Progenitor cell of endocrine pancreas (in vitro differentiated cells): ENCODE measurements at regions not wholly inside any gene's neighbourhood (a gene's known extent, or its start where the extent isn't known, plus 50 kb on each side); places are given as distances from the start of the nearest gene placed in this dataset.

ENCODE experiments used
- DNase-seq: peaks from one replicate; pipeline ENCODE4 v3.0.0; 2021; ENCODE audit warnings: low spot score; ENCODE audit not compliant: unreplicated experiment
- H3K27ac Mint-ChIP-seq: 2 replicates; pipeline ENCODE4 v1.8.0; 2021; ENCODE audit warnings: mild to moderate bottlenecking, moderate library complexity, mixed read lengths
- H3K27me3 Mint-ChIP-seq: 2 replicates; pipeline ENCODE4 v1.8.0; 2021; ENCODE audit warnings: mixed read lengths
- H3K36me3 Mint-ChIP-seq: 2 replicates; pipeline ENCODE4 v1.8.0; 2022; ENCODE audit warnings: mixed read lengths; ENCODE audit not compliant: insufficient read depth
- H3K4me1 Mint-ChIP-seq: 2 replicates; pipeline ENCODE4 v1.8.0; 2021; ENCODE audit warnings: low read depth, mixed read lengths
- H3K4me3 Mint-ChIP-seq: 2 replicates; pipeline ENCODE4 v1.8.0; 2021; ENCODE audit warnings: low read depth, mild to moderate bottlenecking, moderate library complexity, mixed read lengths
- H3K9me3 Mint-ChIP-seq: 2 replicates; pipeline ENCODE4 v1.8.0; 2021; ENCODE audit warnings: low read depth, mixed read lengths
- CTCF ChIP-seq: fragments of 200-600 bp; sonication (generic); IDR thresholded peaks from one replicate; pipeline ENCODE4 v1.5.0; 2021; ENCODE audit warnings: antibody characterized with exemption, mild to moderate bottlenecking; ENCODE audit not compliant: unreplicated experiment

- TF ChIP-seq CTCF = no peak
- Mint-ChIP-seq H3K4me1 (no peaks in the 10 kb centered on the region), H3K4me3 (no peak overlapping the region), H3K36me3 (no peaks in the 10 kb centered on the region), H3K27ac (no peak overlapping the region), H3K9me3 (peaks cover 7% of the 10 kb centered on the region), H3K27me3 (peaks cover 15% of the 10 kb centered on the region)
- no peak for DNase-seq
Observed at GRCh38 chr5:136886608-136887007, 521.3 kb upstream of the TRPC7 start.

GRCh38 chr5:136864960-136865359 is 499.6 kb upstream of the TRPC7 start:
- Mint-ChIP-seq H3K9me3 (no peaks in the 10 kb centered on the region), H3K27ac (no peak overlapping the region), H3K27me3 (peaks cover 12% of the 10 kb centered on the region), H3K4me3 (no peak overlapping the region), H3K4me1 (no peaks in the 10 kb centered on the region), H3K36me3 (no peaks in the 10 kb centered on the region)
- no peak for DNase-seq
- TF ChIP-seq CTCF = no peak

DNA sequence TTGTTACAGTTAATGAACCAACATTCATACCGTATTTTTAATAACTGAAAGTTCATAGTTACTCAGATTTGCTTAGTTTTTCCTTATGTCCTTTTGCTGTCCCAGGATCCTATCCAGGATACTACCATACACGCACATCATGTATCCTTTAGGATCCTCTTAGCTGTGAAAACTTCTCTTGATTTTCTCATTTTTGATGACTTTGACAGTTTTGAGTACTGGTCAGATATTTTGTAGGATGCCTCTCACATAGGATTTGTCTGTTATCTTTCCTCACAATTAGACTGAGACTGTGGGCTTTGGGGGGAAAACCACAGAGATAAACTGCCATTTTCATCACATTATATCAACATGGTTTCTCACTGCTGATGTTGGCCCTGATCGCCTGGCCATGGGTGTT is 491.3 kb upstream of the TRPC7 start:
- no peak for TF ChIP-seq CTCF
- no peak for DNase-seq
- no peaks in the 10 kb centered on the region for H3K36me3 Mint-ChIP-seq
- no peak overlapping the region for H3K4me3 Mint-ChIP-seq
- no peak overlapping the region for H3K27ac Mint-ChIP-seq
- H3K9me3 Mint-ChIP-seq = peaks cover 3% of the 10 kb centered on the region
- no peaks in the 10 kb centered on the region for H3K27me3 Mint-ChIP-seq
- H3K4me1 Mint-ChIP-seq = no peaks in the 10 kb centered on the region

DNA sequence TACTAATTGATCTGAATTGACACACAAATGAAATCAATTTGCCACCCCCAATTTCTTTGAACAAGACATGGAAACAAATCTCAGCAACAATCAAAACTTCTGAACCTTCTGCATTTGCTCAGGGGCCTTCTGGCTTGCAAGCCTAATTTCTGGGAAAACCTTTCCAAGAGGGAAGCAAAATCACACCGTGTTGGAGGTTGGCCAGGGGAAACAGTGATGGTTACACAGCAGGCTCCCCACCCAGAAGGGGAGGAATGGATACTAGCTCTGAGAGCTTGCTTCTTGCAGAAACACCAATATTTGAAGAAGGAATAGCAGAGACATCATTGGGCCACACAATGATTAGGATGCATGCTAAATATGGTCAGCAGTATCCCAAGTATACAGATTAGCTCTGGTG is 488.6 kb upstream of the TRPC7 start:
- no peaks in the 10 kb centered on the region for H3K4me1 Mint-ChIP-seq
- H3K4me3 Mint-ChIP-seq = no peak overlapping the region
- H3K36me3 Mint-ChIP-seq = peaks cover 1% of the 10 kb centered on the region
- no peak for DNase-seq
- H3K9me3 Mint-ChIP-seq = peaks cover 25% of the 10 kb centered on the region
- no peak overlapping the region for H3K27ac Mint-ChIP-seq
- no peaks in the 10 kb centered on the region for H3K27me3 Mint-ChIP-seq
- TF ChIP-seq CTCF = no peak

DNA sequence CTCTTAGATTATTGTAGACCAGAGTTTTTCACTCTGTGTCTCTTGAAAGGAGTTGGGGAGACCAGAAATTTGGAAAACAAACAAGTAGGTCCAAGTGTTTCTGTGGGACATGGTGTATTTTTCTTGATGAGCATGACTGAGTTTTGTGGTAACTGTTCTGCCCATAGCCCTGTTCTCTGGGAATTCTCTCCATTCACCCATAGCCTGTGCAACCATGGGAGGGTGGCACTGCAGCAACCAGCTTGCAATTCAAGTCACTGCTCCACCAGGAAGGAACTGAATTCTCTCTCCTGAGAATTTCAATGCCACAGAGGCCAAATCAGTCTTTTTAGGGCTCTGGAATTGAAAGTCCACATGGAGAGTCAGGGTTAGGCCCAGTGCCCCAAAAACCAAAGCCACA is 475.3 kb upstream of the TRPC7 start:
- H3K9me3 Mint-ChIP-seq = no peaks in the 10 kb centered on the region
- H3K27me3 Mint-ChIP-seq = peaks cover 3% of the 10 kb centered on the region
- peaks cover 1% of the 10 kb centered on the region for H3K4me1 Mint-ChIP-seq
- TF ChIP-seq CTCF = no peak
- no peak for DNase-seq
- H3K27ac Mint-ChIP-seq = no peak overlapping the region
- H3K4me3 Mint-ChIP-seq = no peak overlapping the region
- H3K36me3 Mint-ChIP-seq = no peaks in the 10 kb centered on the region
